Astrocyte (in vitro differentiated cells and primary cell): ENCODE measurements at regions not wholly inside any gene's neighbourhood (a gene's known extent, or its start where the extent isn't known, plus 50 kb on each side); places are given as distances from the start of the nearest gene placed in this dataset.

Experiments
- DNase-seq: peaks from one replicate; pipeline ENCODE4 v3.0.0-alpha.2; 2010; ENCODE audit warnings: low read depth
- FAIRE-seq: peaks from 2 replicates; lab custom pipeline; 2011; peaks lifted over from hg19 to GRCh38; lab: Jason Lieb, UNC
- H2AFZ ChIP-seq: 2 replicates; pipeline ENCODE4 v1.6.0; 2012; ENCODE audit warnings: low read depth, low read length, inconsistent platforms
- H3K27ac ChIP-seq: 2 replicates; pipeline ENCODE4 v1.5.1; 2011; ENCODE audit warnings: low read depth, low read length, inconsistent platforms
- H3K27me3 ChIP-seq: 2 replicates; pipeline ENCODE4 v1.6.0; 2011; ENCODE audit warnings: low read length, inconsistent platforms; ENCODE audit not compliant: insufficient read depth
- H3K36me3 ChIP-seq: 2 replicates; pipeline ENCODE4 v1.5.1; 2011; ENCODE audit warnings: low read length, inconsistent platforms; ENCODE audit not compliant: insufficient read depth
- H3K4me1 ChIP-seq: 2 replicates; pipeline ENCODE4 v1.5.1; 2011; ENCODE audit warnings: low read length, inconsistent platforms; ENCODE audit not compliant: insufficient read depth
- H3K4me2 ChIP-seq: 2 replicates; pipeline ENCODE4 v1.6.0; 2012; ENCODE audit warnings: low read length, inconsistent platforms
- H3K4me3 ChIP-seq: 2 replicates; pipeline ENCODE4 v1.5.1; 2011; ENCODE audit warnings: low read depth, mild to moderate bottlenecking, low read length, inconsistent platforms; ENCODE audit not compliant: insufficient read depth
- H3K79me2 ChIP-seq: 2 replicates; pipeline ENCODE4 v1.6.0; 2012; ENCODE audit warnings: mild to moderate bottlenecking, low read length, inconsistent platforms; ENCODE audit not compliant: insufficient read depth
- H3K9ac ChIP-seq: 2 replicates; pipeline ENCODE4 v1.6.0; 2012; ENCODE audit warnings: mild to moderate bottlenecking, low read length, inconsistent platforms
- H3K9me3 ChIP-seq: 2 replicates; pipeline ENCODE4 v1.5.1; 2012; ENCODE audit warnings: low read depth, mild to moderate bottlenecking, low read length, inconsistent platforms; ENCODE audit not compliant: insufficient read depth
- H4K20me1 ChIP-seq: 2 replicates; pipeline ENCODE4 v1.6.0; 2012; ENCODE audit warnings: low read length, inconsistent platforms; ENCODE audit not compliant: insufficient read depth
- H3K27ac Mint-ChIP-seq: one replicate; pipeline ENCODE4 v1.8.0; 2021; ENCODE audit warnings: mild to moderate bottlenecking, mixed read lengths; ENCODE audit not compliant: unreplicated experiment
- H3K27me3 Mint-ChIP-seq: one replicate; pipeline ENCODE4 v1.8.0; 2021; ENCODE audit warnings: low read depth, mixed read lengths; ENCODE audit not compliant: unreplicated experiment
- H3K36me3 Mint-ChIP-seq: one replicate; pipeline ENCODE4 v1.8.0; 2021; ENCODE audit warnings: low read depth, mixed read lengths; ENCODE audit not compliant: unreplicated experiment
- H3K4me1 Mint-ChIP-seq: one replicate; pipeline ENCODE4 v1.8.0; 2021; ENCODE audit warnings: low read depth, mixed read lengths; ENCODE audit not compliant: unreplicated experiment
- H3K4me3 Mint-ChIP-seq: one replicate; pipeline ENCODE4 v1.8.0; 2021; ENCODE audit warnings: mild to moderate bottlenecking, moderate library complexity, mixed read lengths; ENCODE audit not compliant: unreplicated experiment
- H3K9me3 Mint-ChIP-seq: one replicate; pipeline ENCODE4 v1.8.0; 2021; ENCODE audit warnings: mild to moderate bottlenecking, mixed read lengths; ENCODE audit not compliant: unreplicated experiment
- CTCF ChIP-seq: IDR thresholded peaks from 2 replicates; pipeline ENCODE4 v1.5.1; 2011; ENCODE audit warnings: low read depth, mild to moderate bottlenecking, inconsistent platforms, low read length, moderate library complexity; ENCODE audit not compliant: insufficient read depth
- EZH2 ChIP-seq: IDR thresholded peaks from 2 replicates; pipeline ENCODE4 v1.6.1; 2012; ENCODE audit warnings: mild to moderate bottlenecking, low read length, inconsistent platforms; ENCODE audit not compliant: insufficient read depth

DNA sequence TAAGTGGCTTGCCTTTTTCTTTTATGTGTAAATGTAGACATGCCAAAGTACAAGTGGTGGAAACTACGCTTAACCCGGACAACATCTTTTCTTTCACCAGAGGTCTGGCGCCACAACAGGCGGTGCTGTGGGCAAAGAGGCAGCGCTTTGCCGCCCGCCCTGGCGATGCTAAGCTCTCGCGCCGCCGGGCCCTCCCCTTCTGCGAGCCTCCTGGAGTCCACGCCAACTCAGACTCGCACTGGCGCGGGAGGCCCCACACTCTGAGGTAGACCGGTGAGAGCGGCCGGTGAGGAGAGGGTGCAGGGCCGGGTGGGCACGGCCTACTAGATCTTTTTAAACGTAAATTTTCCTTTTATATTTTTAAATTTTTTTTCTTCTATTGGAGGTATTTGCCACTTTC, 2253.1 kb upstream of the C9orf72 start:
- H3K79me2 ChIP-seq = no peaks in the 10 kb centered on the region
- DNase-seq (no peak), FAIRE-seq (no peak)
- H3K4me3 Mint-ChIP-seq = no peak overlapping the region
- no peaks in the 10 kb centered on the region for H3K9me3 ChIP-seq
- H3K36me3 ChIP-seq = no peaks in the 10 kb centered on the region
- H3K36me3 Mint-ChIP-seq = no peaks in the 10 kb centered on the region
- H3K9ac ChIP-seq = no peak overlapping the region
- H3K27me3 ChIP-seq = no peaks in the 10 kb centered on the region
- no peak for TF ChIP-seq CTCF
- no peak for TF ChIP-seq EZH2
- peaks cover 4% of the 10 kb centered on the region for H3K9me3 Mint-ChIP-seq
- H3K4me3 ChIP-seq = no peak overlapping the region
- no peak overlapping the region for H2AFZ ChIP-seq
- H4K20me1 ChIP-seq = no peaks in the 10 kb centered on the region
- H3K27ac Mint-ChIP-seq = no peak overlapping the region
- no peaks in the 10 kb centered on the region for H3K4me1 ChIP-seq
- H3K27me3 Mint-ChIP-seq = no peaks in the 10 kb centered on the region
- H3K4me2 ChIP-seq = no peak overlapping the region
- no peak overlapping the region for H3K27ac ChIP-seq
- no peaks in the 10 kb centered on the region for H3K4me1 Mint-ChIP-seq

GRCh38 chr9:29830821-29831220, 2257.5 kb upstream of the C9orf72 start:
- DNase-seq = peak; percentile 1
- H3K4me3 Mint-ChIP-seq = no peak overlapping the region
- H3K4me2 ChIP-seq = no peak overlapping the region

More at GRCh38 chr9:29830821-29831220, 2257.5 kb upstream of the C9orf72 start:
- no peaks in the 10 kb centered on the region for H3K79me2 ChIP-seq
- H3K4me1 ChIP-seq = no peaks in the 10 kb centered on the region
- TF ChIP-seq EZH2 (no peak), CTCF (peak; percentile 55)
- Mint-ChIP-seq H3K27me3 (no peaks in the 10 kb centered on the region), H3K9me3 (peaks cover 4% of the 10 kb centered on the region), H3K4me1 (peaks cover 8% of the 10 kb centered on the region), H3K36me3 (no peaks in the 10 kb centered on the region), H3K27ac (peak overlapping the region; percentile 73)
- no peak overlapping the region for H3K27ac ChIP-seq
- no peak overlapping the region for H3K9ac ChIP-seq
- no peak overlapping the region for H3K4me3 ChIP-seq
- no peak for FAIRE-seq
- no peaks in the 10 kb centered on the region for H3K27me3 ChIP-seq
- H3K9me3 ChIP-seq = no peaks in the 10 kb centered on the region
- H3K36me3 ChIP-seq = no peaks in the 10 kb centered on the region
- H2AFZ ChIP-seq = no peak overlapping the region
- no peaks in the 10 kb centered on the region for H4K20me1 ChIP-seq
